IMR-90 (cell line): ENCODE measurements at regions not wholly inside any gene's neighbourhood (a gene's known extent, or its start where the extent isn't known, plus 50 kb on each side); places are given as distances from the start of the nearest gene placed in this dataset.

Source experiments
- ATAC-seq: fragments of 200-7000 bp; cut with Tn5 transposase; 2 replicates; pipeline ENCODE4 v1.9.1; 2020; ENCODE audit warnings: low read depth, mild to moderate bottlenecking, moderate library complexity
- BruUV-seq: library from RNA; stranded (reverse); fragments of 400-500 nt; replicated peaks from 2 replicates; lab custom pipeline; 2021; lab: Mats Ljungman, UMichigan
- CTCF ChIA-PET: fragments of 300-600 bp; formaldehyde crosslinking; extraction: SDS; loops from one replicate; lab custom pipeline; 2021; ENCODE audit warnings: antibody characterized with exemption; lab: Yijun Ruan, JAX
- POLR2A ChIA-PET: fragments of 300-600 bp; sonication (Branson Sonifier 250); formaldehyde crosslinking; loops from one replicate; lab custom pipeline; 2022; ENCODE audit warnings: antibody characterized with exemption; ENCODE audit not compliant: unreplicated experiment; lab: Charles Lee
- DNase-seq: peaks from one replicate; pipeline ENCODE4 v3.0.0; 2013
- H2AFZ ChIP-seq: replicated peaks from 2 replicates; pipeline ENCODE3; 2013; ENCODE audit warnings: low read length, mild to moderate bottlenecking; ENCODE audit not compliant: poor library complexity
- H2AK5ac ChIP-seq: 2 replicates; pipeline ENCODE4 v1.6.1; 2013; ENCODE audit warnings: low read depth, low read length, inconsistent platforms
- H2AK9ac ChIP-seq: replicated peaks from 2 replicates; pipeline ENCODE3; 2013; ENCODE audit warnings: mild to moderate bottlenecking, low read depth, low read length, moderate library complexity; ENCODE audit not compliant: poor library complexity
- H2BK120ac ChIP-seq: 2 replicates; pipeline ENCODE4 v1.6.1; 2013; ENCODE audit warnings: low read depth, low read length, inconsistent platforms
- H2BK15ac ChIP-seq: 3 replicates; pipeline ENCODE4 v1.6.1; 2013; ENCODE audit warnings: low read depth, low read length, inconsistent platforms
- H2BK20ac ChIP-seq: 2 replicates; pipeline ENCODE4 v1.6.1; 2013; ENCODE audit warnings: low read depth, mild to moderate bottlenecking, inconsistent platforms, low read length, moderate library complexity
- H2BK5ac ChIP-seq: 2 replicates; pipeline ENCODE4 v1.6.1; 2013; ENCODE audit warnings: mild to moderate bottlenecking, low read depth, low read length, inconsistent platforms; ENCODE audit not compliant: poor library complexity, severe bottlenecking
- H3K14ac ChIP-seq: replicated peaks from 2 replicates; pipeline ENCODE4 v1.6.1; 2013; ENCODE audit warnings: low read depth, low read length, inconsistent platforms
- H3K18ac ChIP-seq: 2 replicates; pipeline ENCODE4 v1.6.1; 2013; ENCODE audit warnings: low read depth, low read length, control low read depth
- H3K23ac ChIP-seq: 2 replicates; pipeline ENCODE4 v1.6.1; 2013; ENCODE audit warnings: low read depth, low read length, inconsistent platforms
- H3K27ac ChIP-seq: 2 replicates; pipeline ENCODE4 v1.5.1; 2013; ENCODE audit warnings: mild to moderate bottlenecking, control low read depth, low read length; ENCODE audit not compliant: insufficient read depth
- H3K27me3 ChIP-seq: 2 replicates; pipeline ENCODE4 v1.6.1; 2013; ENCODE audit warnings: low read length; ENCODE audit not compliant: control insufficient read depth, insufficient read depth
- H3K36me3 ChIP-seq: 2 replicates; pipeline ENCODE4 v1.6.1; 2013; ENCODE audit warnings: low read length, mixed read lengths; ENCODE audit not compliant: control insufficient read depth, insufficient read depth
- H3K4ac ChIP-seq: 2 replicates; pipeline ENCODE4 v1.6.1; 2013; ENCODE audit warnings: low read depth, low read length, inconsistent platforms
- H3K4me1 ChIP-seq: 2 replicates; pipeline ENCODE4 v1.6.1; 2013; ENCODE audit warnings: low read length, mixed read lengths; ENCODE audit not compliant: control insufficient read depth, insufficient read depth
- H3K4me2 ChIP-seq: 2 replicates; pipeline ENCODE4 v1.6.1; 2013; ENCODE audit warnings: low read depth, mild to moderate bottlenecking, control low read depth, low read length, moderate library complexity
- H3K4me3 ChIP-seq: 2 replicates; pipeline ENCODE4 v1.5.1; 2013; ENCODE audit warnings: low read depth, mild to moderate bottlenecking, control low read depth, low read length, moderate library complexity; ENCODE audit not compliant: insufficient read depth
- H3K56ac ChIP-seq: 2 replicates; pipeline ENCODE4 v1.6.1; 2013; ENCODE audit warnings: low read length, inconsistent platforms; ENCODE audit not compliant: insufficient read depth; ENCODE audit errors: extremely low read depth
- H3K79me1 ChIP-seq, 2 experiments: 2 replicates each; pipeline ENCODE4 v1.6.1; 2013; ENCODE audit warnings: low read length in 2 of 2, inconsistent platforms in 1 of 2, low read depth in 1 of 2
- H3K9ac ChIP-seq: 2 replicates; pipeline ENCODE4 v1.6.1; 2013; ENCODE audit warnings: low read depth, low read length, control low read depth
- H3K9me1 ChIP-seq: 2 replicates; pipeline ENCODE4 v1.6.1; 2013; ENCODE audit warnings: low read length, inconsistent platforms; ENCODE audit not compliant: insufficient read depth
- H3K9me3 ChIP-seq: 2 replicates; pipeline ENCODE4 v1.6.1; 2013; ENCODE audit warnings: low read length; ENCODE audit not compliant: control insufficient read depth, insufficient read depth
- H4K20me1 ChIP-seq: 2 replicates; pipeline ENCODE4 v1.6.1; 2013; ENCODE audit warnings: low read length, inconsistent platforms; ENCODE audit not compliant: insufficient read depth
- H4K5ac ChIP-seq: 2 replicates; pipeline ENCODE4 v1.6.1; 2013; ENCODE audit warnings: mild to moderate bottlenecking, low read depth, low read length, control low read depth
- H4K8ac ChIP-seq, 2 experiments: 2 replicates each; pipeline ENCODE4 v1.6.1; 2013; ENCODE audit warnings: low read depth in 2 of 2, low read length in 2 of 2, control low read depth in 1 of 2, inconsistent platforms in 1 of 2
- H4K91ac ChIP-seq: 2 replicates; pipeline ENCODE4 v1.6.1; 2013; ENCODE audit warnings: low read depth, low read length, inconsistent platforms; ENCODE audit not compliant: insufficient read depth
- FOS ChIP-seq: fragments of 150-350 bp; IDR thresholded peaks from 2 replicates; pipeline ENCODE4 v1.6.1; 2016; ENCODE audit warnings: low read depth, low read length
- RAD21 ChIP-seq: IDR thresholded peaks from 2 replicates; pipeline ENCODE4 v1.6.1; 2012; ENCODE audit warnings: low read length, improper control_type of control experiment
- RFX5 ChIP-seq: IDR thresholded peaks from 2 replicates; pipeline ENCODE4 v1.8.0; 2012; ENCODE audit warnings: low read depth, mild to moderate bottlenecking, low read length, moderate library complexity
- WGBS, 2 experiments: methylation state at CpG; one replicate each; pipeline versions ENCODE4 v1.1.5 to v1.1.7; 2013; ENCODE audit warnings: missing lambda C conversion rate in 2 of 2; ENCODE audit not compliant: insufficient read length in 1 of 2; ENCODE audit errors: extremely low coverage in 2 of 2; 5-methylcytosine and 5-hydroxymethylcytosine counted together
- dilution Hi-C: fragments of 300-500 bp; cut with HindIII; formaldehyde crosslinking; loops from one replicate; pipeline ENCODE4 v1.14.3; 2018; ENCODE audit warnings: low sequenced_read_pairs; ENCODE audit not compliant: unreplicated experiment
- in situ Hi-C: fragments of 300-500 bp; cut with MboI; formaldehyde crosslinking; loops from 3 replicates; pipeline ENCODE4 v1.14.3; 2019; ENCODE audit warnings: low sequenced_read_pairs, inconsistent platforms, mixed read lengths
- intact Hi-C: fragments of 100-400 bp; cut with micrococcal nuclease; formaldehyde crosslinking; loops from 2 replicates; pipeline ENCODE4 v1.10.0; 2022
- TF ChIP-seq, protein P1 (sequence below): fragments of 150-350 bp; IDR thresholded peaks from 2 replicates; pipeline ENCODE4 v1.6.1; 2016; ENCODE audit warnings: low read depth, mild to moderate bottlenecking, low read length, moderate library complexity, borderline replicate concordance

DNA sequence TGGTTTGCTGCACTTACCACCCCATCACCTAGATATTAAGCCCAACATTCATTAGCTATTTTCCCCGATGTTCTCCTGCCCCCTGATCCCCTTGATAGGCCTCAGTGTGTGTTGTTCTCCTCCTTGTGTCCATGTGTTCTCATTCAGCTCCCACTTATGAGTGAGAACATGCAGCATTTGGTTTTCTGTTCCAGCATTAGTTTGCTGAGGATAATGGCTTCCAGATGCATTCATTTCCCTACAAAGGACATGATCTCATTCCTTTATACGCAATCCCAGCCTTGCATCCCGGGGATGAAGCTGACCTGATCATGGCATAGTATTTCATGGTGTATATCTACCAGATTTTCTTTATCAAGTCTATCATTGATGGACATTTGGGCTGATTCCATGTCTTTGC, 99.0 kb upstream of the DCAF12L2 start:
- POLR2A ChIA-PET = no interaction called here
- no peak overlapping the region for H2AK9ac ChIP-seq
- no peak overlapping the region for H3K18ac ChIP-seq
- no peak overlapping the region for H2AFZ ChIP-seq
- no TSS peak for BruUV-seq
- H3K36me3 ChIP-seq = no peaks in the 10 kb centered on the region
- H3K9me3 ChIP-seq = no peaks in the 10 kb centered on the region
- ATAC-seq (no peak), DNase-seq (no peak)
- no peaks in the 10 kb centered on the region for H4K20me1 ChIP-seq
- in situ Hi-C loops (no loop called here), intact Hi-C loops (no loop called here), dilution Hi-C loops (no loop called here)
- no peak overlapping the region for H2BK20ac ChIP-seq
- no peaks in the 10 kb centered on the region for H3K79me1 ChIP-seq
- H3K14ac ChIP-seq = no peak overlapping the region
- no peak for TF ChIP-seq RFX5
- TF ChIP-seq RAD21 = no peak
- TF ChIP-seq, protein P1, sequence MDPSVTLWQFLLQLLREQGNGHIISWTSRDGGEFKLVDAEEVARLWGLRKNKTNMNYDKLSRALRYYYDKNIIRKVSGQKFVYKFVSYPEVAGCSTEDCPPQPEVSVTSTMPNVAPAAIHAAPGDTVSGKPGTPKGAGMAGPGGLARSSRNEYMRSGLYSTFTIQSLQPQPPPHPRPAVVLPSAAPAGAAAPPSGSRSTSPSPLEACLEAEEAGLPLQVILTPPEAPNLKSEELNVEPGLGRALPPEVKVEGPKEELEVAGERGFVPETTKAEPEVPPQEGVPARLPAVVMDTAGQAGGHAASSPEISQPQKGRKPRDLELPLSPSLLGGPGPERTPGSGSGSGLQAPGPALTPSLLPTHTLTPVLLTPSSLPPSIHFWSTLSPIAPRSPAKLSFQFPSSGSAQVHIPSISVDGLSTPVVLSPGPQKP = no peak
- no peak for TF ChIP-seq FOS
- H3K9me1 ChIP-seq = no peaks in the 10 kb centered on the region
- H3K4ac ChIP-seq = no peak overlapping the region
- no peak overlapping the region for H3K27ac ChIP-seq
- no peak overlapping the region for H2BK15ac ChIP-seq
- H3K4me3 ChIP-seq = no peak overlapping the region
- H3K23ac ChIP-seq = no peak overlapping the region
- no peak overlapping the region for H4K8ac ChIP-seq
- H3K4me2 ChIP-seq = no peak overlapping the region
- no peak overlapping the region for H2BK120ac ChIP-seq
- H3K56ac ChIP-seq = no peak overlapping the region
- H3K9ac ChIP-seq = no peak overlapping the region
- H4K5ac ChIP-seq = no peak overlapping the region
- H2AK5ac ChIP-seq = no peak overlapping the region
- H3K27me3 ChIP-seq = no peaks in the 10 kb centered on the region
- WGBS, 2 experiments = no CpG with 5 or more reads among the region's 3 CpGs
- no peak overlapping the region for H4K91ac ChIP-seq
- H3K4me1 ChIP-seq = no peaks in the 10 kb centered on the region
- no peak overlapping the region for H2BK5ac ChIP-seq
- CTCF ChIA-PET = no interaction called here
